GM10266 (cell line): ENCODE measurements at regions not wholly inside any gene's neighbourhood (a gene's known extent, or its start where the extent isn't known, plus 50 kb on each side); places are given as distances from the start of the nearest gene placed in this dataset.

Experiments used
- DNase-seq: peaks from one replicate; pipeline ENCODE4 v3.0.0; 2012; ENCODE audit errors: extremely low spot score
- CTCF ChIP-seq: IDR thresholded peaks from 2 replicates; pipeline ENCODE4 v1.5.1; 2012; ENCODE audit warnings: mild to moderate bottlenecking, low read depth; ENCODE audit not compliant: control insufficient read depth, insufficient read depth; ENCODE audit errors: missing control alignments

GRCh38 chr20:22430746-22431168 lies 153.6 kb downstream of the FOXA2 start:
- no peak for TF ChIP-seq CTCF
- no peak for DNase-seq

GRCh38 chr20:22430154-22430745 lies 154.1 kb downstream of the FOXA2 start:
- no peak for DNase-seq
- no peak for TF ChIP-seq CTCF

- no peak for DNase-seq
- no peak for TF ChIP-seq CTCF
Observed at GRCh38 chr20:22429175-22430153, 154.9 kb downstream of the FOXA2 start.

DNA sequence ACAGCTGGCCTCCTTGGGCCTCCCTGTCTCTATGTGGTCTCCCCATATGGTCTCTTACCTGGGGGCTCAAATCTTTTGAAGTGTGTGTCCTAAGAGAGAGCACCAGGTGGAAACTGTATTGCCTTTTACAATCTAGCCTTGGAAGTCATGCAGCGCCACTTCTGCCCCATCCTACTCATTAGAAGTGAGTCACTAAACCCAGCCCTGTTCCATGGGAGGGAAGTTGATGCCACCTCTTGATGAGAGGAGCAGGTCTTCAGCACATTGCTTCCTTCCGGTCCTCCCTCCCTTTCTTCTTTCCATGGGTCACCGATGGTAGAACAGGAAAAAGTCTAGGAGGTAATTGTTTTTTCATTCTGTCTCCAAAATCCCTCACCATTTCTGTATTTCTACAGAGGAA lies 156.3 kb downstream of the FOXA2 start:
- no peak for DNase-seq
- TF ChIP-seq CTCF, result no peak

DNA sequence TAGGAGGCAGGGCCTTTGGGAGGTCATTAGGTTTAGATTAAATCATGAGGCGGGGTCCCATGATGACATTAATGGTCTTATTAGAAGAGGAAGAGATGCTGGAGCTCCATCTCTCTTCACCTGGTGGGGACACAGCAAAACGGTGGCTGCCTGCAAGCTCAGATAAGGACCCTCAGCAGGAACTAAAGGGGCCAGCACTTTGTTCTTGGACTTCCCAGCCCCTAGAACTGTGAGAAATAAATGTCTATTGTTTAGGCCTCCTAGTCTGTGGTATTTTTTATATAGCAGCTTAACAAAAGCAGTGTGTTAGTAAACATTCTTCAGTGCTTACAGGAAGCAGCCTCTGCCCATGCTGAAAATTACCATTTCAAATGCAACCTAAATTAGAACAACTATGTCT lies 157.6 kb downstream of the FOXA2 start:
- no peak for DNase-seq
- no peak for TF ChIP-seq CTCF

DNA sequence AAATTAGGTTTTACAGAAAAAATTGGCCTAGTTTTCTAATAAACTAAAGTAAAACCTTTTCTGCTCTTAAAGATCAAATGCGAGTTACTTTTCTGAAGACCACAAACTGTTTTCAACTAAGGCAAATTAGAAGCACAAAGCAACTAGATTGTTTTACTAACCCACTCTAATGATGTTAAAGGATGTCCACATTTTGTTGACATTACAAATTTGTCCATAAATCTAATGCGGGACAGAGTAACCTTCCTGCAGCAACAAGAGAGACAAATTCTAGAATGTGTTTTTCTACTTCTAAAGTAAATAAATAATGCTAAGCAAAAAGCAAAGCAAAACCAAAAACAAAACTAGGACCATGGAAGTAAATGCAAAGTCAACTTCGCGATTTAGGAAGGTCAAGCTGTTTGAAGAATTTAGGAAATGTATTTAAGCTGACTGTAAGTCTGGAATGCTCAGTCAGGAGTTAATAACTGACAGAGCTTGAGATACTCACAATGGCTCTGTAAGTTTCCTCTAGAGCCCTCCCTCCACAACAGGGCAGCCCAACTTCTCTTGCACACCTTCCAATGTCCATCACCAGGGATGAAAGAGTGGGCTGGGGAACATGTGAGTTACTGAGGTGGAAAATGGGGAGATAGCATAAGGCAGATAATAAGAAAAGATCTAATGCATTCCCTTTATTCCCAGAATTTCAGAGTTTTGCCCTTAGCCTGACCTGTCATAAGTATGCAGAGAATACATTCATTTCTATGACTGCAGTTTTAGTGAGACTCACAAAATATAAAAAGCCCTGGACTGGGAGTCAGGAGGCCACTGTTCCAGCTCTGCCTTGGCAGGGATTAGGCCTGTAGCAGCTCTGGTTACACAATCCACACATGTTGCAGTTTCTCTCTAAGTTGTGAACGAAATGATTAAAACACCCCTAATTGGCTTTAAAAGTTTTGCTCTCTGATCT lies 158.8 kb downstream of the FOXA2 start:
- no peak for DNase-seq
- no peak for TF ChIP-seq CTCF
